ENCODE measurements at regions not wholly inside any gene's neighbourhood (a gene's known extent, or its start where the extent isn't known, plus 50 kb on each side); places are given as distances from the start of the nearest gene placed in this dataset.

GRCh38 chr4:113820108-113820507, 58.6 kb upstream of the CAMK2D start:
- Histone ChIP-seq H3K4me1 (peaks cover 0 to 49% (median 6%) of the 10 kb centered on the region in 12 donors), H3K27me3 (no peaks in the 10 kb centered on the region), H3K4me3 (no peak overlapping the region), H3K36me3 (no peaks in the 10 kb centered on the region), H3K27ac (no peak overlapping the region), H3K9me3 (no peaks in the 10 kb centered on the region)
- TF ChIP-seq CTCF (IDR thresholded peaks at IDR 0.05) (no peak), POLR2A (IDR thresholded peaks at IDR 0.05) (no peak)
- ATAC-seq (no peak), DNase-seq (no peak)
- WGBS, 4 donors: 32 to 67% (median 40%) methylated on average over 3 of the region's 3 CpGs
- intact Hi-C loops (cut with DNase I): no loop called here

- intact Hi-C loops (cut with DNase I): no loop called here
- DNase-seq (no peak), ATAC-seq (peak in 2 of 4 donors; percentile 22 to 36)
- H3K4me3 ChIP-seq: no peak overlapping the region
- TF ChIP-seq CTCF (IDR thresholded peaks at IDR 0.05): no peak
- TF ChIP-seq POLR2A (IDR thresholded peaks at IDR 0.05): no peak
- no peaks in the 10 kb centered on the region for H3K9me3 ChIP-seq
- H3K27me3 ChIP-seq: no peaks in the 10 kb centered on the region
- 57 to 68% (median 61%) methylated on average over 2 of the region's 2 CpGs for WGBS, 4 donors
- no peaks in the 10 kb centered on the region for H3K36me3 ChIP-seq
- H3K27ac ChIP-seq: peak overlapping the region in 1 of 12 donors; percentile 67
- peaks cover 0 to 25% (median 0%) of the 10 kb centered on the region in 12 donors for H3K4me1 ChIP-seq
Observed at GRCh38 chr4:113815826-113816225, 54.3 kb upstream of the CAMK2D start.

GRCh38 chr4:113811359-113811758, 49.8 kb upstream of the CAMK2D start:
- ATAC-seq: no peak
- H3K4me1 ChIP-seq: peaks cover 0 to 27% (median 0%) of the 10 kb centered on the region in 12 donors
- H3K27me3 ChIP-seq: no peaks in the 10 kb centered on the region
- TF ChIP-seq POLR2A (IDR thresholded peaks at IDR 0.05): no peak
- no peak for TF ChIP-seq CTCF (IDR thresholded peaks at IDR 0.05)
- no peak overlapping the region for H3K4me3 ChIP-seq
- peak overlapping the region in 1 of 12 donors; percentile 0 for H3K27ac ChIP-seq
- DNase-seq: no peak
- no peaks in the 10 kb centered on the region for H3K36me3 ChIP-seq
- H3K9me3 ChIP-seq: no peaks in the 10 kb centered on the region
- intact Hi-C loops (cut with DNase I): no loop called here

All from heart left ventricle (tissue), 16 donors.